ENCODE measurements at regions not wholly inside any gene's neighbourhood (a gene's known extent, or its start where the extent isn't known, plus 50 kb on each side); places are given as distances from the start of the nearest gene placed in this dataset.

DNA sequence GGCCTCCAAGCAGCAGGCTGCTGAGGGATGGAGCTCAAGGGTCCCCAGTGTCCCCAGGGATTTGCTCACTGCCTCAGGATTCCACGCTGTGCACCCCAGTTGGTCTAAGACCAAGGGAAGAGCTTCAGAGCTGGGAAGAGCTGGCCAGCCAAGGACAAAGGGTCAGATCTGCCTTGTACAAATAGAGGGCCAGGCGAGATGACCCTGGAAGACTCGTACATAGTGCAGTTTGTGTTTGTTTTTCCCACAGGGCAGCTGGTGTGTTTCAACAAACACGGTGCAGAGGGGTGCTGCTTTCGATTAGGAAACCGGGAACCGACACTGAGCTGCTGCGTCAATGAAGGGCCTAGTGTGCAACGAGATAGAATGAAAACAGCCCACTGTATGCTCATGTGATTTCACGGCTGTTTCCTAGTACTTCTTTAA lies 56.1 kb upstream of the TRPM1 start:
- Histone ChIP-seq H3K27me3 (no peaks in the 10 kb centered on the region), H3K9me3 (no peaks in the 10 kb centered on the region), H3K4me1 (peaks cover 4% of the 10 kb centered on the region), H3K4me3 (no peak overlapping the region), H3K27ac (no peak overlapping the region), H3K36me3 (ENCODE audit: low read depth, missing control alignments) (no peaks in the 10 kb centered on the region)
- DNase-seq: peak; percentile 64
- TF ChIP-seq POLR2A (IDR thresholded peaks at IDR 0.05): no peak
- TF ChIP-seq, protein P1, sequence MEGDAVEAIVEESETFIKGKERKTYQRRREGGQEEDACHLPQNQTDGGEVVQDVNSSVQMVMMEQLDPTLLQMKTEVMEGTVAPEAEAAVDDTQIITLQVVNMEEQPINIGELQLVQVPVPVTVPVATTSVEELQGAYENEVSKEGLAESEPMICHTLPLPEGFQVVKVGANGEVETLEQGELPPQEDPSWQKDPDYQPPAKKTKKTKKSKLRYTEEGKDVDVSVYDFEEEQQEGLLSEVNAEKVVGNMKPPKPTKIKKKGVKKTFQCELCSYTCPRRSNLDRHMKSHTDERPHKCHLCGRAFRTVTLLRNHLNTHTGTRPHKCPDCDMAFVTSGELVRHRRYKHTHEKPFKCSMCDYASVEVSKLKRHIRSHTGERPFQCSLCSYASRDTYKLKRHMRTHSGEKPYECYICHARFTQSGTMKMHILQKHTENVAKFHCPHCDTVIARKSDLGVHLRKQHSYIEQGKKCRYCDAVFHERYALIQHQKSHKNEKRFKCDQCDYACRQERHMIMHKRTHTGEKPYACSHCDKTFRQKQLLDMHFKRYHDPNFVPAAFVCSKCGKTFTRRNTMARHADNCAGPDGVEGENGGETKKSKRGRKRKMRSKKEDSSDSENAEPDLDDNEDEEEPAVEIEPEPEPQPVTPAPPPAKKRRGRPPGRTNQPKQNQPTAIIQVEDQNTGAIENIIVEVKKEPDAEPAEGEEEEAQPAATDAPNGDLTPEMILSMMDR (IDR thresholded peaks at IDR 0.05): no peak
- intact Hi-C loops (cut with DNase I; ENCODE audit: low total_unique reads): no loop called here
- 42 to 58% methylated on average over 10 of the region's 10 CpGs for WGBS, 2 donors

- Histone ChIP-seq H3K9me3 (no peaks in the 10 kb centered on the region), H3K27me3 (no peaks in the 10 kb centered on the region), H3K27ac (no peak overlapping the region), H3K4me1 (peaks cover 4% of the 10 kb centered on the region), H3K4me3 (no peak overlapping the region), H3K36me3 (ENCODE audit: low read depth, missing control alignments) (no peaks in the 10 kb centered on the region)
- DNase-seq: peak; percentile 43
- WGBS, 2 donors: 60 to 75% methylated on average over 11 of the region's 11 CpGs
- no peak for TF ChIP-seq POLR2A (IDR thresholded peaks at IDR 0.05)
- TF ChIP-seq, protein P1 (IDR thresholded peaks at IDR 0.05): no peak
- intact Hi-C loops (cut with DNase I; ENCODE audit: low total_unique reads): no loop called here
Observed at GRCh38 chr15:31158858-31159569, 57.5 kb upstream of the TRPM1 start.

DNA sequence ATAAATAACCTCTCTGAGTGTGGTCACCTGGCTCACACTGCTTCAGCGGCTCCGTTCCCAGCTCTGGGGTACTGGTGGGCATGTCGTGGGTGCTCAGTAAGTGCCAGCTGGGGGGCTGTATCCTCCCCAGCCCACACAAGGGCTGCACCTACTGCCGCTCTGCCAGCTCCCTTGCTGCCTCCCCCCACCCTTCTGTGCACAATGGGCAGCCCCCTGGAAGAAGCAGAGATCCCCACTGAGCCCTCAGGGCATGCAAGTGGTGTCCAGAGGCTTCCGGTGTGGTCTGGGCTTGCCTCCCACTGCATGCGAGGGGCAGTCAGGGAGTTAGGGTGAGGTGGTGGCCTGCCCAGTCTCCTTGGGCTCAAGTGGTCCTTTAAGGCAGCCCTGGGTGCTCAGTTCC lies 58.3 kb upstream of the TRPM1 start:
- no peak for TF ChIP-seq POLR2A (IDR thresholded peaks at IDR 0.05)
- TF ChIP-seq, protein P1 (IDR thresholded peaks at IDR 0.05): no peak
- DNase-seq: no peak
- Histone ChIP-seq H3K4me3 (no peak overlapping the region), H3K27ac (no peak overlapping the region), H3K36me3 (ENCODE audit: low read depth, missing control alignments) (no peaks in the 10 kb centered on the region), H3K9me3 (no peaks in the 10 kb centered on the region), H3K27me3 (no peaks in the 10 kb centered on the region), H3K4me1 (peaks cover 4% of the 10 kb centered on the region)
- WGBS, 2 donors: 91 to 92% methylated on average over 4 to 6 of the region's 6 CpGs
- intact Hi-C loops (cut with DNase I; ENCODE audit: low total_unique reads): no loop called here

DNA sequence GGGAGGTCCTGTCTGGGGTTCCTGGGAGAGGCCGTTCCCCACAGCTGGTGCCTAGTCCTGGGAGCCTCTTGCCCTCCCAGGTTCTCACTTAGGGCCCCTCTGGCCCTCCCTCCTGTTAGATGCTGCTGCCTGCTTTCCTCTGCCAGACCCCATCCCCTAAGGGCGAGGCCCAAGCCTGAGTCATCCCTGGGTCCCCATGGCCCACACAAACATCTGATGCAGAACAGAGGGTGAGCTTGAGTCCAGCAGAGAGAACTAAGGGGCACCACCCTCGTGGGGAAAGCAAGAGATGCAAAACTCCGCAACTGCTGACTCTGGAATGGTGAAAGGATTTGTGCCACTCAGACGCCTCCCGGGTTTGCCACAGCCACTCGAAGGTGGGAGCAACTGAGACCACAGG lies 58.8 kb upstream of the TRPM1 start:
- no peaks in the 10 kb centered on the region for H3K36me3 ChIP-seq (ENCODE audit: low read depth, missing control alignments)
- DNase-seq: no peak
- H3K27me3 ChIP-seq: no peaks in the 10 kb centered on the region
- no peaks in the 10 kb centered on the region for H3K9me3 ChIP-seq
- H3K27ac ChIP-seq: no peak overlapping the region
- intact Hi-C loops (cut with DNase I; ENCODE audit: low total_unique reads): no loop called here
- H3K4me1 ChIP-seq: peaks cover 4% of the 10 kb centered on the region
- 83 to 93% methylated on average over 5 to 7 of the region's 7 CpGs for WGBS, 2 donors
- TF ChIP-seq POLR2A (IDR thresholded peaks at IDR 0.05): no peak
- TF ChIP-seq, protein P1 (IDR thresholded peaks at IDR 0.05): no peak
- no peak overlapping the region for H3K4me3 ChIP-seq

Data from testis (tissue), 2 donors.